Motor neuron (in vitro differentiated cells): ENCODE measurements at regions not wholly inside any gene's neighbourhood (a gene's known extent, or its start where the extent isn't known, plus 50 kb on each side); places are given as distances from the start of the nearest gene placed in this dataset.
A peak's percentile ranks its signal among the peaks of the same experiment; 100 is the strongest.

Experiments used
- ATAC-seq, 8 experiments: fragments of 200-7000 bp; cut with Tn5 transposase; replicated peaks in 6 of 8; 2 replicates each; pipeline ENCODE4 v1.8.0; 2021; ENCODE audit warnings: mild to moderate bottlenecking in 8 of 8, moderate library complexity in 8 of 8
- H3K27ac ChIP-seq, 2 donors: fragments of 250-450 bp; sonication (Bioruptor Pico); 2 replicates each; pipeline ENCODE4 v1.9.0; 2021; ENCODE audit warnings: antibody characterized with exemption in 2 of 2, mild to moderate bottlenecking in 2 of 2, moderate library complexity in 1 of 2
- H3K4me1 ChIP-seq, 2 donors: fragments of 250-450 bp; sonication (Bioruptor Pico); replicated peaks in 1 of 2; 2 replicates each; pipeline ENCODE4 v1.6.1; 2021; ENCODE audit warnings: antibody characterized with exemption in 2 of 2, mild to moderate bottlenecking in 2 of 2, moderate library complexity in 1 of 2
- H3K4me3 ChIP-seq, 5 donors: fragments of 250-450 bp; sonication (Bioruptor Pico); 2 replicates each; pipeline ENCODE4 v1.9.0; 2021; ENCODE audit warnings: antibody characterized with exemption in 5 of 5, mild to moderate bottlenecking in 5 of 5, moderate library complexity in 4 of 5
- WGBS, 10 experiments: fragments of 450-650 bp; shearing (Covaris generic); methylation state at CpG; one replicate each; pipeline ENCODE4 v1.0.0; 2022; 5-methylcytosine and 5-hydroxymethylcytosine counted together
- in situ Hi-C, 9 experiments: fragments of 400-800 bp; cut with MboI; loops; one replicate each; pipeline ENCODE4 v1.15.0; 2021; ENCODE audit warnings: low sequenced_read_pairs in 9 of 9, low pct_unique_long_range_greater_than_20kb in 2 of 9; ENCODE audit not compliant: unreplicated experiment in 9 of 9

- Histone ChIP-seq H3K27ac (no peak overlapping the region), H3K4me1 (peaks cover 7 to 11% of the 10 kb centered on the region in 2 donors), H3K4me3 (no peak overlapping the region)
- ATAC-seq = peak in 2 of 8 experiments; percentile 55 to 67
- in situ Hi-C loops = loop anchor here in 1 of 9 experiments (25.0 kb wide), 1 partner anchor 147 kb away; no protein-coding TSS in a partner anchor
These were observed 313.2 kb downstream of the EMP1 start for GRCh38 chr12:13509740-13510139.

GRCh38 chr12:13505636-13506035 lies 309.1 kb downstream of the EMP1 start:
- in situ Hi-C loops = loop anchor here in 1 of 9 experiments (25.0 kb wide), 1 partner anchor 143 kb away; no protein-coding TSS in a partner anchor
- ATAC-seq = no peak
- no peak overlapping the region for H3K4me3 ChIP-seq
- no peak overlapping the region for H3K27ac ChIP-seq
- peaks cover 15 to 23% of the 10 kb centered on the region in 2 donors for H3K4me1 ChIP-seq
- WGBS, 10 experiments = 40 to 90% (median 79%) methylated on average over 1 to 7 of the region's 7 CpGs

GRCh38 chr12:13505224-13505623 lies 308.7 kb downstream of the EMP1 start:
- peaks cover 15 to 23% of the 10 kb centered on the region in 2 donors for H3K4me1 ChIP-seq
- ATAC-seq = peak in 3 of 8 experiments; percentile 34 to 77 (median 63)
- no peak overlapping the region for H3K27ac ChIP-seq
- in situ Hi-C loops = loop anchor here in 1 of 9 experiments (25.0 kb wide), 1 partner anchor 143 kb away; no protein-coding TSS in a partner anchor
- H3K4me3 ChIP-seq = no peak overlapping the region

- H3K27ac ChIP-seq = no peak overlapping the region
- H3K4me1 ChIP-seq = peaks cover 15 to 23% of the 10 kb centered on the region in 2 donors
- ATAC-seq = peak in 4 of 8 experiments; percentile 16 to 41 (median 30)
- no peak overlapping the region for H3K4me3 ChIP-seq
- WGBS, 10 experiments = 40 to 100% (median 60%) methylated on average over 1 to 5 of the region's 5 CpGs; no CpG with 5 or more reads in 1 of the 10 experiments
- in situ Hi-C loops = loop anchor here in 1 of 9 experiments (25.0 kb wide), 1 partner anchor 142 kb away; no protein-coding TSS in a partner anchor
These were observed 308.2 kb downstream of the EMP1 start for GRCh38 chr12:13504736-13505135.

GRCh38 chr12:13504074-13504473 lies 307.5 kb downstream of the EMP1 start:
- H3K27ac ChIP-seq = no peak overlapping the region
- no peak overlapping the region for H3K4me3 ChIP-seq
- in situ Hi-C loops = loop anchor here in 1 of 9 experiments (25.0 kb wide), 1 partner anchor 142 kb away; no protein-coding TSS in a partner anchor
- peaks cover 15 to 23% of the 10 kb centered on the region in 2 donors for H3K4me1 ChIP-seq
- ATAC-seq = peak in 3 of 8 experiments; percentile 23 to 62 (median 29)

GRCh38 chr12:13503094-13503835 lies 306.7 kb downstream of the EMP1 start:
- WGBS, 10 experiments = 37 to 100% (median 82%) methylated on average over 1 to 2 of the region's 2 CpGs; no CpG with 5 or more reads in 1 of the 10 experiments
- Histone ChIP-seq H3K4me1 (peaks cover 15 to 23% of the 10 kb centered on the region in 2 donors), H3K27ac (no peak overlapping the region), H3K4me3 (no peak overlapping the region)
- in situ Hi-C loops = loop anchor here in 1 of 9 experiments (25.0 kb wide), 1 partner anchor 141 kb away; no protein-coding TSS in a partner anchor
- ATAC-seq = peak in 2 of 8 experiments; percentile 12 to 23

GRCh38 chr12:13499008-13499407 lies 302.5 kb downstream of the EMP1 start:
- Histone ChIP-seq H3K4me3 (no peak overlapping the region), H3K27ac (no peak overlapping the region), H3K4me1 (peaks cover 4 to 10% of the 10 kb centered on the region in 2 donors)
- ATAC-seq = no peak
- WGBS, 10 experiments = 0 to 60% (median 40%) methylated on average over 1 to 2 of the region's 3 CpGs; no CpG with 5 or more reads in 7 of the 10 experiments
- in situ Hi-C loops = no loop called here

- no peak overlapping the region for H3K27ac ChIP-seq
- WGBS, 10 experiments = 0 to 100% (median 85%) methylated on average over 1 of the region's 1 CpG; no CpG with 5 or more reads in 4 of the 10 experiments
- ATAC-seq = no peak
- in situ Hi-C loops = no loop called here
- no peak overlapping the region for H3K4me3 ChIP-seq
- H3K4me1 ChIP-seq = no peaks in the 10 kb centered on the region
These were observed 299.6 kb downstream of the EMP1 start for GRCh38 chr12:13496111-13496510.

GRCh38 chr12:13489246-13489645 lies 292.7 kb downstream of the EMP1 start:
- 21 to 100% (median 83%) methylated on average over 1 to 4 of the region's 4 CpGs; no CpG with 5 or more reads in 1 of the 10 experiments for WGBS, 10 experiments
- Histone ChIP-seq H3K4me1 (no peaks in the 10 kb centered on the region), H3K4me3 (no peak overlapping the region), H3K27ac (no peak overlapping the region)
- in situ Hi-C loops = no loop called here
- no peak for ATAC-seq

GRCh38 chr12:13487326-13487725 lies 290.8 kb downstream of the EMP1 start:
- H3K27ac ChIP-seq = no peak overlapping the region
- H3K4me1 ChIP-seq = no peaks in the 10 kb centered on the region
- in situ Hi-C loops = no loop called here
- ATAC-seq = no peak
- WGBS, 10 experiments = 43 to 100% (median 89%) methylated on average over 1 to 7 of the region's 7 CpGs; no CpG with 5 or more reads in 2 of the 10 experiments
- H3K4me3 ChIP-seq = no peak overlapping the region

- Histone ChIP-seq H3K4me1 (no peaks in the 10 kb centered on the region), H3K4me3 (no peak overlapping the region), H3K27ac (no peak overlapping the region)
- WGBS, 10 experiments = 14 to 100% (median 87%) methylated on average over 1 to 2 of the region's 3 CpGs; no CpG with 5 or more reads in 2 of the 10 experiments
- in situ Hi-C loops = no loop called here
- no peak for ATAC-seq
These were observed 290.3 kb downstream of the EMP1 start for GRCh38 chr12:13486794-13487193.

- no peak overlapping the region for H3K4me3 ChIP-seq
- ATAC-seq = peak in 3 of 8 experiments; percentile 16 to 49 (median 27)
- 24 to 100% (median 70%) methylated on average over 1 to 6 of the region's 6 CpGs; no CpG with 5 or more reads in 1 of the 10 experiments for WGBS, 10 experiments
- in situ Hi-C loops = no loop called here
- H3K27ac ChIP-seq = no peak overlapping the region
- H3K4me1 ChIP-seq = peaks cover 0 to 15% of the 10 kb centered on the region in 2 donors
These were observed 282.2 kb downstream of the EMP1 start for GRCh38 chr12:13478650-13479181.

GRCh38 chr12:13474381-13474780 lies 277.9 kb downstream of the EMP1 start:
- in situ Hi-C loops = no loop called here
- ATAC-seq = no peak
- 17 to 75% (median 25%) methylated on average over 1 of the region's 1 CpG; no CpG with 5 or more reads in 5 of the 10 experiments for WGBS, 10 experiments
- Histone ChIP-seq H3K27ac (no peak overlapping the region), H3K4me1 (peaks cover 0 to 9% of the 10 kb centered on the region in 2 donors), H3K4me3 (no peak overlapping the region)
